Common myeloid progenitor, CD34-positive (primary cell): ENCODE measurements at regions not wholly inside any gene's neighbourhood (a gene's known extent, or its start where the extent isn't known, plus 50 kb on each side); places are given as distances from the start of the nearest gene placed in this dataset.
A peak's percentile ranks its signal among the peaks of the same experiment; 100 is the strongest.

ENCODE experiments used
- CTCF ChIA-PET: fragments of 350-600 bp; sonication (Branson Sonifier 250); formaldehyde crosslinking; loops from one replicate; lab custom pipeline; 2021; ENCODE audit warnings: antibody characterized with exemption; lab: Charles Lee
- POLR2A ChIA-PET: fragments of 350-600 bp; sonication (Branson Sonifier 250); formaldehyde crosslinking; loops from one replicate; lab custom pipeline; 2021; ENCODE audit warnings: antibody characterized with exemption; lab: Charles Lee
- DNase-seq, 3 donors: peaks; one replicate each; pipeline versions ENCODE4 v3.0.0 to v3.0.0-alpha.2; 2013
- H3K27ac ChIP-seq, 2 experiments: 1 replicate in 1 of 2; 2 replicates in 1 of 2; pipeline ENCODE4 v1.7.0; 2013; ENCODE audit warnings: inconsistent platforms in 2 of 2, low read length in 2 of 2, mild to moderate bottlenecking in 2 of 2, low read depth in 1 of 2, moderate library complexity in 1 of 2; ENCODE audit not compliant: severe bottlenecking in 2 of 2, insufficient read depth in 1 of 2, poor library complexity in 1 of 2
- H3K27me3 ChIP-seq, 5 experiments: replicated peaks in 2 of 5; 1 replicate in 3 of 5; 2 replicates in 2 of 5; pipeline versions ENCODE4 v1.6.1 to v1.7.0; 2013; ENCODE audit warnings: low read length in 4 of 5, mild to moderate bottlenecking in 2 of 5, moderate library complexity in 2 of 5, inconsistent platforms in 1 of 5; ENCODE audit not compliant: insufficient read depth in 5 of 5, control insufficient read depth in 4 of 5
- H3K36me3 ChIP-seq, 4 experiments: 1 replicate in 2 of 4; 2 replicates in 2 of 4; pipeline versions ENCODE4 v1.6.1 to v1.7.0; 2013; ENCODE audit warnings: low read length in 3 of 4, control low read depth in 1 of 4, mild to moderate bottlenecking in 1 of 4; ENCODE audit not compliant: control insufficient read depth in 4 of 4, insufficient read depth in 4 of 4
- H3K4me1 ChIP-seq, 4 experiments: 1 replicate in 3 of 4; 2 replicates in 1 of 4; pipeline versions ENCODE4 v1.6.1 to v1.7.1; 2013; ENCODE audit warnings: low read length in 3 of 4, mild to moderate bottlenecking in 3 of 4, control low read depth in 1 of 4, inconsistent platforms in 1 of 4, moderate library complexity in 1 of 4; ENCODE audit not compliant: control insufficient read depth in 4 of 4, insufficient read depth in 4 of 4; ENCODE audit errors: control extremely low read depth in 1 of 4
- H3K4me3 ChIP-seq, 7 experiments: 1 replicate in 4 of 7; 2 replicates in 3 of 7; pipeline versions ENCODE4 v1.5.1 to v1.7.0; 2013; ENCODE audit warnings: mild to moderate bottlenecking in 7 of 7, low read length in 6 of 7, moderate library complexity in 6 of 7, inconsistent platforms in 2 of 7, low read depth in 2 of 7, control low read depth in 1 of 7; ENCODE audit not compliant: insufficient read depth in 4 of 7, control insufficient read depth in 1 of 7; ENCODE audit errors: extremely low read depth in 1 of 7
- H3K9me3 ChIP-seq, 5 experiments: 1 replicate in 4 of 5; 2 replicates in 1 of 5; pipeline versions ENCODE4 v1.6.1 to v1.7.1; 2013; ENCODE audit warnings: low read length in 4 of 5, mild to moderate bottlenecking in 2 of 5, inconsistent platforms in 1 of 5, low read depth in 1 of 5, moderate library complexity in 1 of 5; ENCODE audit not compliant: control insufficient read depth in 4 of 5, insufficient read depth in 2 of 5; ENCODE audit errors: control extremely low read depth in 1 of 5
- WGBS: methylation state at CpG from one replicate; pipeline ENCODE4 v1.1.5; 2013; ENCODE audit not compliant: insufficient coverage; 5-methylcytosine and 5-hydroxymethylcytosine counted together

GRCh38 chr6:6882592-6882991 lies 225.2 kb upstream of the RREB1 start:
- Histone ChIP-seq H3K4me1 (peaks cover 6 to 65% (median 19%) of the 10 kb centered on the region in 4 experiments), H3K27ac (no peak overlapping the region), H3K4me3 (no peak overlapping the region), H3K9me3 (no peaks in the 10 kb centered on the region), H3K36me3 (no peaks in the 10 kb centered on the region), H3K27me3 (no peaks in the 10 kb centered on the region)
- CTCF ChIA-PET: interaction anchor here (0.6 to 1.8 kb wide), 2 partner anchors 14 to 123 kb away, joined by 5 to 7 read pairs; no protein-coding TSS in a partner anchor
- WGBS: 100% methylated on average over 1 of the region's 2 CpGs
- no peak for DNase-seq
- POLR2A ChIA-PET: no interaction called here

GRCh38 chr6:6883011-6883410 lies 224.8 kb upstream of the RREB1 start:
- POLR2A ChIA-PET: no interaction called here
- 97% methylated on average over 6 of the region's 6 CpGs for WGBS
- H3K27ac ChIP-seq: no peak overlapping the region

GRCh38 chr6:6884193-6884627 lies 223.6 kb upstream of the RREB1 start:
- Histone ChIP-seq H3K4me3 (no peak overlapping the region), H3K27me3 (no peaks in the 10 kb centered on the region), H3K4me1 (peaks cover 6 to 62% (median 19%) of the 10 kb centered on the region in 4 experiments), H3K36me3 (no peaks in the 10 kb centered on the region), H3K9me3 (no peaks in the 10 kb centered on the region), H3K27ac (no peak overlapping the region)
- POLR2A ChIA-PET: no interaction called here
- DNase-seq: no peak
- CTCF ChIA-PET: no interaction called here
- WGBS: no CpG with 5 or more reads among the region's 2 CpGs

More at GRCh38 chr6:6883011-6883410, 224.8 kb upstream of the RREB1 start:
- no peaks in the 10 kb centered on the region for H3K27me3 ChIP-seq
- no peak overlapping the region for H3K4me3 ChIP-seq
- no peaks in the 10 kb centered on the region for H3K36me3 ChIP-seq
- CTCF ChIA-PET: interaction anchor here (0.6 kb wide), 1 partner anchor 122 kb away, joined by 5 read pairs; no protein-coding TSS in a partner anchor
- no peak for DNase-seq
- H3K9me3 ChIP-seq: no peaks in the 10 kb centered on the region
- H3K4me1 ChIP-seq: peaks cover 6 to 68% (median 19%) of the 10 kb centered on the region in 4 experiments

GRCh38 chr6:6884916-6885315 lies 222.8 kb upstream of the RREB1 start:
- ChIA-PET CTCF (no interaction called here), POLR2A (no interaction called here)
- 94% methylated on average over 5 of the region's 9 CpGs for WGBS
- Histone ChIP-seq H3K36me3 (no peaks in the 10 kb centered on the region), H3K27ac (peak overlapping the region in 1 of 2 experiments; percentile 77), H3K9me3 (no peaks in the 10 kb centered on the region), H3K4me1 (peaks cover 6 to 60% (median 19%) of the 10 kb centered on the region in 4 experiments), H3K4me3 (peak overlapping the region in 1 of 7 experiments; percentile 14), H3K27me3 (no peaks in the 10 kb centered on the region)
- no peak for DNase-seq

GRCh38 chr6:6885521-6886170 lies 222.1 kb upstream of the RREB1 start:
- 64% methylated on average over 12 of the region's 16 CpGs for WGBS
- no peaks in the 10 kb centered on the region for H3K36me3 ChIP-seq
- H3K27me3 ChIP-seq: no peaks in the 10 kb centered on the region
- peak overlapping the region; percentile 21 to 77 for H3K27ac ChIP-seq
- DNase-seq: peak; percentile 41 to 87 (median 75)
- peaks cover 6 to 68% (median 22%) of the 10 kb centered on the region in 4 experiments for H3K4me1 ChIP-seq
- H3K9me3 ChIP-seq: no peaks in the 10 kb centered on the region
- CTCF ChIA-PET: interaction anchor here (1.2 to 1.8 kb wide), 2 partner anchors 9 to 201 kb away, joined by 3 to 5 read pairs; no protein-coding TSS in a partner anchor
- POLR2A ChIA-PET: no interaction called here
- H3K4me3 ChIP-seq: peak overlapping the region in 3 of 7 experiments; percentile 2 to 55 (median 10)

GRCh38 chr6:6886171-6886885 lies 221.4 kb upstream of the RREB1 start:
- Histone ChIP-seq H3K27ac (peak overlapping the region in 1 of 2 experiments; percentile 77), H3K4me3 (peak overlapping the region in 3 of 7 experiments; percentile 2 to 55 (median 8)), H3K4me1 (peaks cover 9 to 74% (median 25%) of the 10 kb centered on the region in 4 experiments), H3K9me3 (no peaks in the 10 kb centered on the region), H3K27me3 (no peaks in the 10 kb centered on the region), H3K36me3 (no peaks in the 10 kb centered on the region)
- whole genome bisulfite sequencing: 41% methylated on average over 13 of the region's 13 CpGs
- POLR2A ChIA-PET: interaction anchor here (0.6 kb wide), 1 partner anchor 167 kb away, joined by 6 read pairs; no protein-coding TSS in a partner anchor
- CTCF ChIA-PET: interaction anchor here (1.2 to 1.8 kb wide), 4 partner anchors 10 to 200 kb away, joined by 3 to 5 read pairs (median 4); no protein-coding TSS in a partner anchor
- peak in 2 of 3 donors; percentile 24 to 83 for DNase-seq
